A549 (cell line): ENCODE measurements at regions not wholly inside any gene's neighbourhood (a gene's known extent, or its start where the extent isn't known, plus 50 kb on each side); places are given as distances from the start of the nearest gene placed in this dataset.

Experiments used
- CBX2 ChIP-seq: fragments of 200-600 bp; sonication (generic); IDR thresholded peaks from 2 replicates; pipeline ENCODE4 v1.6.1; 2016; ENCODE audit warnings: low read depth, mild to moderate bottlenecking, borderline replicate concordance
- CTCF ChIP-seq: fragments of >200 bp; sonication (Bioruptor Twin); formaldehyde crosslinking; IDR thresholded peaks from 3 replicates; pipeline ENCODE4 v1.5.1; 2016
- HMGXB4 ChIP-seq: fragments of 250-450 bp; sonication (Bioruptor Pico); IDR thresholded peaks from 2 replicates; pipeline ENCODE4 v1.5.0; 2021; ENCODE audit warnings: mild to moderate bottlenecking, moderate library complexity, borderline replicate concordance

- TF ChIP-seq HMGXB4 = no peak
- TF ChIP-seq CTCF = no peak
- no peak for TF ChIP-seq CBX2
These were observed 779.6 kb downstream of the MAFB start for GRCh38 chr20:39909447-39909846.
